HepG2 (cell line): ENCODE measurements at regions not wholly inside any gene's neighbourhood (a gene's known extent, or its start where the extent isn't known, plus 50 kb on each side); places are given as distances from the start of the nearest gene placed in this dataset.

Source experiments
- ATAC-seq: fragments of 200-7000 bp; cut with Tn5 transposase; 3 replicates; pipeline ENCODE4 v1.9.1; 2020; ENCODE audit warnings: mild to moderate bottlenecking, moderate library complexity
- BruUV-seq: library from RNA; stranded (reverse); fragments of 400-500 nt; replicated peaks from 2 replicates; lab custom pipeline; 2021; lab: Mats Ljungman, UMichigan
- CTCF ChIA-PET: fragments of 300-600 bp; formaldehyde crosslinking; extraction: SDS; loops from one replicate; lab custom pipeline; 2021; ENCODE audit warnings: low total read pairs, inconsistent platforms, low intra/inter-chr PET ratio; lab: Yijun Ruan, JAX
- POLR2A ChIA-PET: fragments of 350-600 bp; sonication (Branson Sonifier 250); formaldehyde crosslinking; loops from one replicate; lab custom pipeline; 2020; ENCODE audit warnings: antibody characterized with exemption, inconsistent platforms; lab: Yijun Ruan, JAX
- DNase-seq: peaks from one replicate; pipeline ENCODE4 v3.0.0-alpha.2; 2015; ENCODE audit warnings: low spot score
- FAIRE-seq: peaks from 3 replicates; lab custom pipeline; 2011; peaks lifted over from hg19 to GRCh38; lab: Jason Lieb, UNC
- H2AFZ ChIP-seq: one replicate; pipeline ENCODE4 v1.6.1; 2011; ENCODE audit warnings: low read length, inconsistent platforms
- H3K27ac ChIP-seq: fragments of 300-600 bp; 3 replicates; pipeline ENCODE4 v1.8.0; 2011; ENCODE audit warnings: mixed run types, mild to moderate bottlenecking, mixed read lengths, low read length, inconsistent platforms; ENCODE audit not compliant: insufficient read depth; ENCODE audit errors: extremely low read length
- H3K27me3 ChIP-seq, 2 experiments: fragments of 200-600 bp in 1 of 2; 2 replicates in 1 of 2; 3 replicates in 1 of 2; pipeline versions ENCODE4 v1.6.0 to v1.8.0; 2011; ENCODE audit warnings: low read length in 2 of 2, mild to moderate bottlenecking in 2 of 2, moderate library complexity in 2 of 2, inconsistent platforms in 1 of 2; ENCODE audit not compliant: insufficient read depth in 2 of 2, control insufficient read depth in 1 of 2
- H3K36me3 ChIP-seq, 2 experiments: fragments of 200-600 bp in 1 of 2; replicated peaks in 1 of 2; 2 replicates in 1 of 2; 3 replicates in 1 of 2; pipeline versions ENCODE4 v1.5.1 to v1.8.0; 2011; ENCODE audit warnings: low read length in 2 of 2, inconsistent platforms in 1 of 2; ENCODE audit not compliant: insufficient read depth in 2 of 2, control insufficient read depth in 1 of 2
- H3K4me1 ChIP-seq: 2 replicates; pipeline ENCODE4 v1.5.1; 2012; ENCODE audit warnings: low read length, inconsistent platforms; ENCODE audit not compliant: insufficient read depth
- H3K4me2 ChIP-seq: 2 replicates; pipeline ENCODE4 v1.6.0; 2011; ENCODE audit warnings: low read depth, low read length, inconsistent platforms
- H3K4me3 ChIP-seq, 3 experiments: fragments of 200-600 bp in 1 of 3; sonication (generic), shearing (Covaris generic) in 1 of 3; replicated peaks in 1 of 3; 2 replicates each; pipeline ENCODE4 v1.5.1; 2011 to 2016; ENCODE audit warnings: low read length in 3 of 3, inconsistent platforms in 2 of 3, low read depth in 2 of 3, mild to moderate bottlenecking in 2 of 3, control low read depth in 1 of 3, mixed read lengths in 1 of 3; ENCODE audit not compliant: insufficient read depth in 1 of 3
- H3K79me2 ChIP-seq: one replicate; pipeline ENCODE4 v1.6.1; 2011; ENCODE audit warnings: low read length, inconsistent platforms; ENCODE audit not compliant: insufficient read depth
- H3K9ac ChIP-seq: 2 replicates; pipeline ENCODE4 v1.6.0; 2011; ENCODE audit warnings: mild to moderate bottlenecking, low read depth, low read length, inconsistent platforms; ENCODE audit not compliant: insufficient read depth
- H3K9me3 ChIP-seq: 2 replicates; pipeline ENCODE4 v1.5.1; 2012; ENCODE audit warnings: mild to moderate bottlenecking, low read length
- H4K20me1 ChIP-seq: 2 replicates; pipeline ENCODE4 v1.6.0; 2011; ENCODE audit warnings: inconsistent platforms, mild to moderate bottlenecking, low read length, moderate library complexity; ENCODE audit not compliant: insufficient read depth
- BCLAF1 ChIP-seq: fragments of 450-650 bp; IDR thresholded peaks from 2 replicates; pipeline ENCODE4 v1.6.1; 2017; ENCODE audit warnings: mild to moderate bottlenecking
- MBNL3 ChIP-seq: fragments of 250-450 bp; sonication (Bioruptor Pico); conservative IDR thresholded peaks from 2 replicates; pipeline ENCODE4 v1.8.0; 2022; ENCODE audit warnings: mild to moderate bottlenecking, inconsistent platforms
- PATZ1 ChIP-seq: sonication (generic); formaldehyde crosslinking; IDR thresholded peaks from 2 replicates; pipeline ENCODE4 v1.4.0; 2020; ENCODE audit warnings: missing genetic modification reagents
- RXRA ChIP-seq: sonication (generic); formaldehyde crosslinking; IDR thresholded peaks from 2 replicates; pipeline ENCODE4 v1.5.1; 2020; ENCODE audit warnings: missing genetic modification reagents
- ZNF138 ChIP-seq: sonication (generic); formaldehyde crosslinking; IDR thresholded peaks from 2 replicates; pipeline ENCODE4 v1.5.0; 2020; ENCODE audit warnings: mild to moderate bottlenecking, low read depth, missing genetic modification reagents
- WGBS: methylation state at CpG from one replicate; pipeline ENCODE4 v1.1.6; 2017; ENCODE audit warnings: low lambda C conversion rate; 5-methylcytosine and 5-hydroxymethylcytosine counted together
- in situ Hi-C: cut with HindIII; loops from 2 replicates; pipeline ENCODE4 v1.10.0; 2017; ENCODE audit warnings: low pct_unique_long_range_greater_than_20kb; ENCODE audit not compliant: extremely low pct_ligation_motif_present
- intact Hi-C: fragments of 100-400 bp; cut with micrococcal nuclease; formaldehyde crosslinking; loops from one replicate; pipeline ENCODE4 v1.10.0; 2022; ENCODE audit not compliant: unreplicated experiment

GRCh38 chr12:92335831-92336230, 190.2 kb upstream of the BTG1 start:
- H3K4me1 ChIP-seq: no peaks in the 10 kb centered on the region
- in situ Hi-C loops: no loop called here
- no peak for TF ChIP-seq RXRA
- no peak for TF ChIP-seq PATZ1
- no peak for TF ChIP-seq BCLAF1
- TF ChIP-seq ZNF138 (CRISPR knock-in tag): no peak
- no peak for TF ChIP-seq MBNL3
- TF ChIP-seq, all 625 proteins: peak for 0
- no peaks in the 10 kb centered on the region for H4K20me1 ChIP-seq
- H3K4me2 ChIP-seq: no peak overlapping the region
- no peak overlapping the region for H2AFZ ChIP-seq
- 48% methylated on average over 4 of the region's 4 CpGs for WGBS
- no peaks in the 10 kb centered on the region; a peak in 1 of 5 replicates for H3K27me3 ChIP-seq
- no peaks in the 10 kb centered on the region for H3K9me3 ChIP-seq
- no peak overlapping the region for H3K4me3 ChIP-seq
- no TSS peak for BruUV-seq
- intact Hi-C loops: no loop called here
- FAIRE-seq: no peak
- CTCF ChIA-PET: no interaction called here
- no peaks in the 10 kb centered on the region for H3K79me2 ChIP-seq
- no peaks in the 10 kb centered on the region for H3K36me3 ChIP-seq
- ATAC-seq: no peak
- POLR2A ChIA-PET: no interaction called here
- no peak overlapping the region for H3K27ac ChIP-seq
- H3K9ac ChIP-seq: no peak overlapping the region
- DNase-seq: no peak
